Activated CD4-positive, alpha-beta T cell treated with anti-CD3 and anti-CD28 coated beads, Interleukin-2, amount 50 U/mL, for 4 hours (primary cell): ENCODE measurements at regions not wholly inside any gene's neighbourhood (a gene's known extent, or its start where the extent isn't known, plus 50 kb on each side); places are given as distances from the start of the nearest gene placed in this dataset.

ENCODE experiments used
- DNase-seq, 2 experiments: peaks; one replicate each; pipeline ENCODE4 v3.0.0-alpha.2; 2020

GRCh38 chr21:24045775-24046215, 1561.5 kb downstream of the MRPL39 start:
- peak; percentile 0 to 1 for DNase-seq

- DNase-seq, result no peak
Observed at GRCh38 chr21:24045373-24045772, 1561.9 kb downstream of the MRPL39 start.

GRCh38 chr21:24042687-24043086, 1564.6 kb downstream of the MRPL39 start:
- no peak for DNase-seq

GRCh38 chr21:24032709-24033232, 1574.5 kb downstream of the MRPL39 start:
- DNase-seq, result no peak

GRCh38 chr21:24027396-24027795, 1579.9 kb downstream of the MRPL39 start:
- DNase-seq, result no peak

- no peak for DNase-seq
Observed at GRCh38 chr21:24025101-24025500, 1582.2 kb downstream of the MRPL39 start.

GRCh38 chr21:24023936-24024335, 1583.3 kb downstream of the MRPL39 start:
- DNase-seq, result no peak

- DNase-seq, result no peak
Observed at GRCh38 chr21:24023402-24023801, 1583.9 kb downstream of the MRPL39 start.

GRCh38 chr21:24014381-24014780, 1592.9 kb downstream of the MRPL39 start:
- DNase-seq, result no peak

GRCh38 chr21:24011087-24011486, 1596.2 kb downstream of the MRPL39 start:
- no peak for DNase-seq

- no peak for DNase-seq
Observed at GRCh38 chr21:24007592-24007991, 1599.7 kb downstream of the MRPL39 start.

- DNase-seq, result no peak
Observed at GRCh38 chr21:23986987-23987386, 1620.3 kb downstream of the MRPL39 start.

- DNase-seq, result no peak
Observed at GRCh38 chr21:23986214-23986613, 1621.1 kb downstream of the MRPL39 start.

GRCh38 chr21:23982546-23982945, 1624.7 kb downstream of the MRPL39 start:
- DNase-seq, result no peak

- DNase-seq, result no peak
Observed at GRCh38 chr21:23977971-23978370, 1629.3 kb downstream of the MRPL39 start.

GRCh38 chr21:23968722-23969647, 1638.3 kb downstream of the MRPL39 start:
- DNase-seq, result peak; percentile 46 to 48

GRCh38 chr21:23968008-23968407, 1639.3 kb downstream of the MRPL39 start:
- no peak for DNase-seq

GRCh38 chr21:23963454-23963853, 1643.8 kb downstream of the MRPL39 start:
- DNase-seq, result no peak

GRCh38 chr21:23960769-23961168, 1646.5 kb downstream of the MRPL39 start:
- no peak for DNase-seq

GRCh38 chr21:23955135-23955843, 1652.0 kb downstream of the MRPL39 start:
- no peak for DNase-seq

- no peak for DNase-seq
Observed at GRCh38 chr21:23952269-23952668, 1655.0 kb downstream of the MRPL39 start.

- DNase-seq, result no peak
Observed at GRCh38 chr21:23951251-23951650, 1656.0 kb downstream of the MRPL39 start.

GRCh38 chr21:23950344-23950743, 1656.9 kb downstream of the MRPL39 start:
- no peak for DNase-seq

- no peak for DNase-seq
Observed at GRCh38 chr21:23949493-23949892, 1657.8 kb downstream of the MRPL39 start.
